Retinal pigment epithelial cell (primary cell): ENCODE measurements at regions not wholly inside any gene's neighbourhood (a gene's known extent, or its start where the extent isn't known, plus 50 kb on each side); places are given as distances from the start of the nearest gene placed in this dataset.

Source experiments
- DNase-seq: peaks from one replicate; pipeline ENCODE4 v3.0.0-alpha.2; 2010; ENCODE audit warnings: low read depth
- H3K4me3 ChIP-seq: 2 replicates; pipeline ENCODE4 v1.5.1; 2011; ENCODE audit warnings: mild to moderate bottlenecking, low read length, control low read depth, moderate library complexity
- TF ChIP-seq, protein P1 (sequence below): conservative IDR thresholded peaks from 2 replicates; pipeline ENCODE4 v1.5.1; 2011; ENCODE audit warnings: low read depth, low read length, control low read depth, inconsistent platforms

DNA sequence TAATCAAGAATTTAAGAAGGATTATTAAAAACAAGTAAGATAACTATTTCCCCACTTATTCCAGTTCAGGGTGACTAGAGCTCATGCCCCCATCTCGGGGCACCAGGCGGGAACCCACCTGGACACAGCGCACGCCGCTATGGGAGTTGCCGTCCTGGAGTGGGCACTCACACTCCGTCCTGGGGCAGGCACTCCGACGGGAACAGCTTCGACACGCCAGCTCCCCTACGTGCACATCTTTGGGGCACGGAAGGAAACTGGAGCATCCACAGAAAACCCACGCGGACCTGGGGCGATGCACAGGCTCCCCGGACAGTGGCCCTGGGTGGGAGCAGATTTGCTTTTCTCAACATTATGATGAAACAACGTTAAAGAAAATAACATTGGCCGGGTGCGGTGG, 52.0 kb upstream of the GATA5 start:
- no peak overlapping the region for H3K4me3 ChIP-seq
- DNase-seq: no peak
- TF ChIP-seq, protein P1, sequence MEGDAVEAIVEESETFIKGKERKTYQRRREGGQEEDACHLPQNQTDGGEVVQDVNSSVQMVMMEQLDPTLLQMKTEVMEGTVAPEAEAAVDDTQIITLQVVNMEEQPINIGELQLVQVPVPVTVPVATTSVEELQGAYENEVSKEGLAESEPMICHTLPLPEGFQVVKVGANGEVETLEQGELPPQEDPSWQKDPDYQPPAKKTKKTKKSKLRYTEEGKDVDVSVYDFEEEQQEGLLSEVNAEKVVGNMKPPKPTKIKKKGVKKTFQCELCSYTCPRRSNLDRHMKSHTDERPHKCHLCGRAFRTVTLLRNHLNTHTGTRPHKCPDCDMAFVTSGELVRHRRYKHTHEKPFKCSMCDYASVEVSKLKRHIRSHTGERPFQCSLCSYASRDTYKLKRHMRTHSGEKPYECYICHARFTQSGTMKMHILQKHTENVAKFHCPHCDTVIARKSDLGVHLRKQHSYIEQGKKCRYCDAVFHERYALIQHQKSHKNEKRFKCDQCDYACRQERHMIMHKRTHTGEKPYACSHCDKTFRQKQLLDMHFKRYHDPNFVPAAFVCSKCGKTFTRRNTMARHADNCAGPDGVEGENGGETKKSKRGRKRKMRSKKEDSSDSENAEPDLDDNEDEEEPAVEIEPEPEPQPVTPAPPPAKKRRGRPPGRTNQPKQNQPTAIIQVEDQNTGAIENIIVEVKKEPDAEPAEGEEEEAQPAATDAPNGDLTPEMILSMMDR: no peak

GRCh38 chr20:62528983-62529891, 53.4 kb upstream of the GATA5 start:
- DNase-seq: no peak
- TF ChIP-seq, protein P1: no peak
- H3K4me3 ChIP-seq: no peak overlapping the region

DNA sequence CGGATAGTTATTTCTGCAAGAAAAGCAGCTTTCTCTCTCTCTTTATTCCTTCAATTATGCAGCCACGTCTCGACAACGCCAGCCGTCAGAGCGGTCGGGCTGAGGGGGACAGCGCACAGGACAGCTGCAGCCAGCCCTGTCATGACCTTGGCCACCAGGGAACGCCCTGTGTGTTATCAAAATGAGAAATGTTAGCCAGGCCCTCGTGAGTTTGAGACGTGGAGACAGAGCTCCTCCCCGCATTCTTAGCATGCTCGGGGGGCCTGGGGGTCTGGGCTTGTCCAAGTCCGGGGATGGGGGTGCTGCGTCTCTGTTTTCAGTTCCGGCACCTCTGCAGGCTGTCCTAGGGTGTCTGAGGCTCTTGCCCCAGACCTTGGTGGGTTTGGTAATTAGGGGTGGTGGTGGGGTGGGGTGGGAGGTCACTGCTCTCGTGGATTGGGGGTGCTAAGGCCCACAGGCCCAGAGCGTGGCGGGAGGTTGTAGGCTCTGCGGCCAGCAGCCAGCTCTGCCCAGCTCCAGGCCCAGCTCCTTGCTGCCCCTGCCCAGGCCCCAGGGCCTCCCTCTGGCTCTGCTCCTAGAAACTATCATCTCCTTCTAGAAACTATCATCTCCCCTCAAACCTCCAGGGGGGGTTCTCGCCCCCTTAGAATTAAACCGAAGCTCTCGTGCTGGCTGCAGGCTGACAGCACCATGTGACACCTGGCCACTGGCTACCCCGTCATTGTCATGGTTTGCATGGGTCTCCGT, 54.3 kb upstream of the GATA5 start:
- TF ChIP-seq, protein P1: no peak
- DNase-seq: no peak
- H3K4me3 ChIP-seq: no peak overlapping the region

GRCh38 chr20:62530643-62531032, 54.8 kb upstream of the GATA5 start:
- DNase-seq: no peak

DNA sequence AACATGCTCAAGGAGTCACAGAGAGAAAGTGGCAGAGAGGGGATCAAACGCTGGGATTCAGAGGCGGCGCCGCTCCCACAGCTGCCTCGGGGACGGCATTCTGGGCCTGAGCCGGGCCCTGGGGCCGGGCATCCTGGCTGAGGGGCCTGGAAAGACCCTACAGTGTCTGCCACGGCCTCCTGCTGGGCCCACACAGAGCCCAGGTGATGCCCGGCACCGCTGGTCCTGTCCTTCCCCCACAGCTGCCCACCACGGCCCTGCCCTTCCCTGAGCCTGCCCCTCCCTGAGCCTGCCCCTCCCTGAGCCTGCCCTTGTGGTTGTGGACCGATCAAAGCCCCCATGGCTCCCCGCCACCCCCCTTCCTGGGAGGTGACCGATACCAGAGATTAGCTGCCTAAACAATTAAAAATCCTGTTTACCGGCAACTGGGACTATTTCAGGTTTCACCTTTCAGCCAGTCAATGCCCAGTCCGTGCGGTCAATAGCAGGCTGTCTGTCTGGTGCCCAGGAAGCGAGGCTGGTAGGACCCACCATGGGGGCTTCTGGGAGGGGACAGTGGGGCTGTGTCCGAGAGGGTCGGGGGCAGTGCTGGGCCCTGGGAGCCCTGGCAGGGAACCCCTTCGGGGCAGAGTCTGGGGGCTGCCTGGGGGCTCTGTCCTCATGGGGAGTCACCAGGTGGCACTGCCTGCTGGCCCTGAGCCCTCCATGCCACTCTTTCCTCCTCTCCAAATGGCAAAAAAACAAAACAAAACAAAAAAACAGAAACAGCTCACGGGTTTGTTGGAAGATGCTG, 55.4 kb upstream of the GATA5 start:
- H3K4me3 ChIP-seq: no peak overlapping the region
- DNase-seq: no peak
- TF ChIP-seq, protein P1: no peak

More at GRCh38 chr20:62530643-62531032, 54.8 kb upstream of the GATA5 start:
- TF ChIP-seq, protein P1: no peak
- H3K4me3 ChIP-seq: no peak overlapping the region

DNA sequence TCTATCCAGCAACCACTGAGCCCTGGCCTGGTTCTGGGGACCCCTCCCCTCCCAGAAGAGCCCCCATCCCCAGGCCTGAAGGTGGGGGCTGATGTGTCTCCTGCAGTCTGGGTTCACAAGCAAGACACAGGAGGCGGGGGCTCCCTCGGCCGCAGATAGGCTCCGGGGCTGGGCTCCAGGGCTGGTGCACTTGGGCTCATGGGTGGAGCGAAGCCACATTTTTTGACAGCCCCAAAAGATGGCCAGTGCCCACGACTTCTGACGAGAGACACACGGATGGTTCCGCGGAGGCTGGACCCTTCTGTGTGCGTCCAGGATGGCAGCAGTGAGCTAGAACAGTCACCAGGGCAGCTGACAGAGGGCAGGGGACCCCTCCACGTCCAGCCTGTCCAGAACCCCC, 57.1 kb upstream of the GATA5 start:
- TF ChIP-seq, protein P1: no peak
- no peak overlapping the region for H3K4me3 ChIP-seq
- DNase-seq: no peak
